Chondrocyte (in vitro differentiated cells): ENCODE measurements at regions not wholly inside any gene's neighbourhood (a gene's known extent, or its start where the extent isn't known, plus 50 kb on each side); places are given as distances from the start of the nearest gene placed in this dataset.

Experiments used
- DNase-seq: peaks from one replicate; pipeline ENCODE4 v3.0.0; 2021; ENCODE audit warnings: mixed read lengths, low spot score
- H3K27ac Mint-ChIP-seq: one replicate; pipeline ENCODE4 v1.8.0; 2021; ENCODE audit warnings: mild to moderate bottlenecking, moderate library complexity, mixed read lengths; ENCODE audit not compliant: unreplicated experiment
- H3K27me3 Mint-ChIP-seq: 2 replicates; pipeline ENCODE4 v1.8.0; 2021; ENCODE audit warnings: low read depth, mixed read lengths
- H3K36me3 Mint-ChIP-seq: 2 replicates; pipeline ENCODE4 v1.8.0; 2021; ENCODE audit warnings: low read depth, mixed read lengths
- H3K4me1 Mint-ChIP-seq: 2 replicates; pipeline ENCODE4 v1.8.0; 2021; ENCODE audit warnings: low read depth, mild to moderate bottlenecking, mixed read lengths
- H3K4me3 Mint-ChIP-seq: one replicate; pipeline ENCODE4 v1.8.0; 2021; ENCODE audit warnings: mild to moderate bottlenecking, moderate library complexity, mixed read lengths; ENCODE audit not compliant: unreplicated experiment
- H3K9me3 Mint-ChIP-seq: 2 replicates; pipeline ENCODE4 v1.8.0; 2021; ENCODE audit warnings: low read depth, mixed read lengths
- CTCF ChIP-seq: fragments of 200-600 bp; sonication (generic); IDR thresholded peaks from 2 replicates; pipeline ENCODE4 v1.5.0; 2021; ENCODE audit warnings: antibody characterized with exemption, mild to moderate bottlenecking, moderate library complexity

DNA sequence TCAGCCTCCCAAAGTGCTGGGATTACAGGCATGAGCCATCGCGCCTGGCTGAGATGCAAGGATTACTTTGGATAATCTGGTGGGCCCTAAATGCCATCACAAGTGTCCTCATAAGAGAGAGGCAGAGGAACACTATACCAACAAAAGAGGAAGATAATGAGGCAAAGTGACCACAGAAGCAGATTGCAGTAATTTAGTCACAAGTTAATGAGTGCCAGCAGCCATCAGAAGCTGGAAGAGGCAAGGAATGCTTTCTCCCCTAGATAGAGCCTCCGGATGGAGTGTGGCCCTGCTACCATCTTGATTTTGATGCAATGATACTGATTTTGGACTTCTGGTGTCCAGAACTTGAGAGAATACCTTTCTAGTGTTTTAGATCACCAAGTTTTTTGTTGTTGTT, 122.3 kb downstream of the SPATA31D1 start:
- no peaks in the 10 kb centered on the region for H3K9me3 Mint-ChIP-seq
- H3K4me1 Mint-ChIP-seq: peaks cover 18% of the 10 kb centered on the region
- H3K27ac Mint-ChIP-seq: no peak overlapping the region
- DNase-seq: no peak
- TF ChIP-seq CTCF: no peak
- no peaks in the 10 kb centered on the region for H3K27me3 Mint-ChIP-seq
- no peak overlapping the region for H3K4me3 Mint-ChIP-seq
- no peaks in the 10 kb centered on the region for H3K36me3 Mint-ChIP-seq

DNA sequence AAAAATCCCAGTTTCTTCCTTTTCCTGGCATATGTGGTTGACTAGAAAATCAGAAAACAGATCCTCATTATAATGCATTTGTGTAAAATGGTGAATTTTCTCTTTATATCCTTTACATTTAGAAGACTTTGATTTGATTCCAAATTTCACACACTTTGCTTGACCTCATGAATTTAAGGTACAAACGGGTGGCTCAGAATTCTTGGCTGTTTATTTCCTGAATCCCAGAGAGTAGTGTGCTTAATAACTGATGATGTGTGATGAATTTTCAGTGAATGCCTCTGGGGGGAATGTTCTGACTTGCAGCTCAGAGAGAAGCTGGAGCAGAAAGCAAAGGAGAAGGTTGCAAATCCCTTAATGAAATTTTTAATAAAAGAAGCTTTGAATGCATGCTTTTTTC, 126.8 kb downstream of the SPATA31D1 start:
- H3K36me3 Mint-ChIP-seq: no peaks in the 10 kb centered on the region

DNA sequence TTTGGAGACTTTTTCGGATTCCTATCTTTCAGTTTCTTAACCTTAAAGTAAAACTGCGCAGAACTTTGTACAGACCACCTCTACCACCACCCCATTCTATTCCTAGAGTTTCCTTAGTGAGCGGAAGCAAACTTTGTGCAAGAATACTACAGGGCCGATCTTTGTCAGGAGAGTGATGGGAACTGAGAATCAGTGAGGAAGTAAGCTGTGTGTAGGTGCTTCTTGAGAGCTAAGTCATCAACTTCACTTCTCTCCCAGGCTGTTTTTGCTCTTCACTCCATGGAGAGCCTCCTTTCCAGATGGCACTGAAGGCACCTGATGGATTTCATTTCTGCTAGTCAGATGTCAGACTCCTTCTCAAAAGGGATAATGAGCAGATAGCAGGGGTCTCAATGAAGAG, 127.3 kb downstream of the SPATA31D1 start:
- H3K27me3 Mint-ChIP-seq: no peaks in the 10 kb centered on the region
- H3K4me1 Mint-ChIP-seq: peaks cover 14% of the 10 kb centered on the region
- no peaks in the 10 kb centered on the region for H3K9me3 Mint-ChIP-seq
- no peak overlapping the region for H3K27ac Mint-ChIP-seq
- H3K36me3 Mint-ChIP-seq: no peaks in the 10 kb centered on the region
- no peak for TF ChIP-seq CTCF
- H3K4me3 Mint-ChIP-seq: no peak overlapping the region
- DNase-seq: no peak

More for the DNA sequence above, 126.8 kb downstream of the SPATA31D1 start:
- Mint-ChIP-seq H3K9me3 (no peaks in the 10 kb centered on the region), H3K4me3 (no peak overlapping the region), H3K27ac (no peak overlapping the region), H3K27me3 (no peaks in the 10 kb centered on the region), H3K4me1 (peaks cover 14% of the 10 kb centered on the region)
- TF ChIP-seq CTCF: no peak
- no peak for DNase-seq

DNA sequence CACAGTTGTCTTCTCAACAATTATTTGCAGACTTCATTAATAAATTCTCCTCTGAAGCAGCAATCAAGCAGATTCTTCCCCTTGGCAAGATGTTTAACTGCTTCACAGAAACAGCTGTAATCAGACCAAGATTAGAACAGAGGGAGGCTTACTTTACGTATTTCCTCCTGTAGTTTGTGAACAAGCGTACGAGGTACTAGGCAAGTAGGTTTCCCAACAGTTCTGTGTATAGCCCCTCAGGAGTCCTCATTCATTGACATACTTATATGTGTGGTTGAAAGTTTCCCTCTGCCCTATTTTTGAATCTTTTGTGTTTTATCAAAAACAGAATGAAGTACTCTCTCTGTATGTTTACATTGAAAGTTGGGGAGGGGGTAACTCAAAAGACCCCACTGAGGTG, 128.0 kb downstream of the SPATA31D1 start:
- Mint-ChIP-seq H3K27ac (no peak overlapping the region), H3K27me3 (no peaks in the 10 kb centered on the region), H3K4me1 (peaks cover 14% of the 10 kb centered on the region), H3K9me3 (no peaks in the 10 kb centered on the region), H3K36me3 (no peaks in the 10 kb centered on the region), H3K4me3 (no peak overlapping the region)
- no peak for TF ChIP-seq CTCF
- DNase-seq: no peak

GRCh38 chr9:82117026-82117811, 128.6 kb downstream of the SPATA31D1 start:
- no peaks in the 10 kb centered on the region for H3K9me3 Mint-ChIP-seq
- H3K36me3 Mint-ChIP-seq: no peaks in the 10 kb centered on the region
- H3K4me1 Mint-ChIP-seq: peaks cover 14% of the 10 kb centered on the region
- no peak for TF ChIP-seq CTCF
- no peaks in the 10 kb centered on the region for H3K27me3 Mint-ChIP-seq
- DNase-seq: no peak
- no peak overlapping the region for H3K27ac Mint-ChIP-seq
- no peak overlapping the region for H3K4me3 Mint-ChIP-seq
